NOMO-1 (cell line): ENCODE measurements at regions not wholly inside any gene's neighbourhood (a gene's known extent, or its start where the extent isn't known, plus 50 kb on each side); places are given as distances from the start of the nearest gene placed in this dataset.
A peak's percentile ranks its signal among the peaks of the same experiment; 100 is the strongest.

ENCODE experiments used
- DNase-seq, 2 experiments: peaks; one replicate each; lab custom pipeline; 2025; ENCODE audit not compliant: unreplicated experiment in 2 of 2; lab: John Stamatoyannopoulos, UW

DNA sequence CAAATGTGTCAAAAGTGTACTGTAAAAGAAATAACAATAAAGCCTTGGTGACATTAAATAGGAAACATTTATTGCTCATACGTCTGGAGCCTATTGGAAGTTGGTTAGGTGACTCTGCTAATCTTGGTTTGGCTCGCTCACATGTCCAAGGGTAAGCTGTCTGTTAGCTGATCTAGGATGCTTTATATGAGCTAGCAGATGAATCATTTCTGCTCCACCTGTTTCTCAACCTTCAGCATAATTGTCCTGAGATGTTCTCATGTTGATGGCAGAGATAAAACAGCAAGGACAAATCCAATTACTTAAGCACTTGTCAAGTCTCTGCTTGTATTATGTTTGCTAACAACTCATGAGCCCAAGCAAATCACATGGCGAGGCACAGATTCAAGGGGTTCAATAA lies 56.0 kb upstream of the CD53 start:
- DNase-seq, result no peak

- DNase-seq, result no peak
These were observed 61.4 kb upstream of the CD53 start for GRCh38 chr1:110811529-110811928.

GRCh38 chr1:110800079-110800478 lies 72.9 kb upstream of the CD53 start:
- DNase-seq, result no peak

GRCh38 chr1:110798691-110799256 lies 74.2 kb upstream of the CD53 start:
- DNase-seq, result no peak

DNA sequence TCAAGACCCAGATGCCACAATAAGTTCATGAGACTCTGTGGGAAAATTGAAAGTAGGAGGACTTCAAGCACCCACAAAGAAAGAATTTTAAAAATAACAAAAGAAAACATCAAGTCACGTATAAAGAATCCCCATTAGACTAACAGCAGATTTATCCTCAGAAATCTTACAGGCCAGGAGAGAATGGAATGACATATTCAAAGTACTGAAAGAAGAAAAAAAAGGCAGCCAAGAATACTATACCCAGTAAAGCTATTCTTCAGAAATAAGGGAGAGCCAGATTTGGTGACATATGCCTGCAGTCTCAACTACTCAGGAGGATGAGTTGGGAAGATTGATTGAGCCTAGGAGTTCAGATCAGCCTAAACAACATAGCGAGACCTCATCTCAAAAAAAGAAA lies 84.3 kb upstream of the CD53 start:
- DNase-seq, result no peak

GRCh38 chr1:110787328-110788071 lies 85.4 kb upstream of the CD53 start:
- peak in 1 of 2 experiments; percentile 10 for DNase-seq

DNA sequence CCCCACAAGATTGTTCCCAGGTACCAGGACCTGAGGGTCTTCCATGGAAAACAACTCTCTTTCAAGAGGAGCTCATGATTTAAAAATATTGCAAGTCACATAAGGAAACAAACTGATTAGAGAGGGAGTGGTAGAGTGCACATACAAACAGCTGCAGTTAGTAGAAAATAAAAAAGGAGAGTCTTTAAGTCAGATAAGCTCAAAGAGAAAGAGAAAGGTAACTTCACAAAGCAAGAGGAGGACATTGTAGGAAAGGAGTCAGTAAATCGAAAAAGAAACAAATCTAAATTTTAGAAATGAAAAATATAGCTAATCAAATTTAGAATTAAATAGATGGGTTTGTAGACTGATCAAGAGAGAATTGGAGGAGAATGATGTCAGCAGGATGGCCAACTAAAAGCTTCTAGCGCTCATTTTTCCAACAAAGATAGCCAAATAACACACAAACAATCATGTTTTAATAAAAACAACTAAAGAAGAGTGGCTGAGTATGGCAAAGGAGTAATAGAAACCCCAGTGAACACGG lies 86.1 kb upstream of the CD53 start:
- DNase-seq, result no peak

DNA sequence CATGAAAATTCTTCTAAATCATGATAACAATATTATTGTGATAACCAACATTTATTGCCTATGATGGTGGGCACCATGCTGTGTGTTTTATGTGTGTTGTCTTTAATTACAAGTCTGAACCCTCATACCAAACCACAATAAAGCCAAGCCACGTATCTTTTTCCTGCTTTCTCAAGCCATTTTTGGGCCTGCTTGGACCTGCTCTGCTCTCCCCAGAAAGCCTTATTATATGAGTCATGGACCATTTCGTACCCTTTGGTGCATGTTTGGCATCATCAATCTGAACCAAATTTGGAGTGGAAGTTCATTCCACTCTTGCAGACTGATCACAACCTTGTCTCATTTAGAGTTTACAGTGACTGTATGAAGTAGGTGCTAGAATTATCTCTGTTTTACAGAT lies 87.3 kb upstream of the CD53 start:
- DNase-seq, result no peak

GRCh38 chr1:110785055-110785454 lies 87.9 kb upstream of the CD53 start:
- no peak for DNase-seq

DNA sequence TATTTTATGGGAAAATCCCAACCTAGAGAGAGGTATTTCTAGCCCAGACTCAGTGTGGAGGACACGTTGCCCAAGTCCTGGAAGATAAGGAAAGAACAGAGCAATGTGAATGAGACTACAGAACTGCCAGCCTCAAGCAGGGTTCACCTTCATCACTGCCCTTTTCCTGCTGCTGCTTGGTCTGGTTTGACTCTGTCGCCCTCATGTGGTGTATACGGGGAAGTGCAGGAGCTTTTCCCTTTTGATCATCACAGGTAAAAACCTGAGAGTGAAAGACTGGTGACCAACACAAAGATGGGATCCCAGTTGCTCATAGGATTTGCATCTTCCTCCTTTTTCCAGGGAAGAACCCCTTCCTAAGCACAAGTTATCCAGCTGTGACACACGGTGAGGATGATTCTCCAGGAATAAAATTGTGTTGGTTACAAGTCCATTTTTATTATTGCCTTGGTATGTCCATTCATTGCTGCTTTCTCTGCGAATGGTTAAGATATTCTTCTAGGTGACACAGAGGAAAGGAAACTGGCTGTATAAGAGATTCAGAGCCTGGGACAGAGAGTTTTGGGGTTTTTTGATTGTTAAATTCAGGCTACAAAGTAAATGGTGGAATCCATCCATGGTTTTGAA lies 89.5 kb upstream of the CD53 start:
- peak; percentile 22 to 64 for DNase-seq

GRCh38 chr1:110781525-110781924 lies 91.4 kb upstream of the CD53 start:
- DNase-seq, result no peak

DNA sequence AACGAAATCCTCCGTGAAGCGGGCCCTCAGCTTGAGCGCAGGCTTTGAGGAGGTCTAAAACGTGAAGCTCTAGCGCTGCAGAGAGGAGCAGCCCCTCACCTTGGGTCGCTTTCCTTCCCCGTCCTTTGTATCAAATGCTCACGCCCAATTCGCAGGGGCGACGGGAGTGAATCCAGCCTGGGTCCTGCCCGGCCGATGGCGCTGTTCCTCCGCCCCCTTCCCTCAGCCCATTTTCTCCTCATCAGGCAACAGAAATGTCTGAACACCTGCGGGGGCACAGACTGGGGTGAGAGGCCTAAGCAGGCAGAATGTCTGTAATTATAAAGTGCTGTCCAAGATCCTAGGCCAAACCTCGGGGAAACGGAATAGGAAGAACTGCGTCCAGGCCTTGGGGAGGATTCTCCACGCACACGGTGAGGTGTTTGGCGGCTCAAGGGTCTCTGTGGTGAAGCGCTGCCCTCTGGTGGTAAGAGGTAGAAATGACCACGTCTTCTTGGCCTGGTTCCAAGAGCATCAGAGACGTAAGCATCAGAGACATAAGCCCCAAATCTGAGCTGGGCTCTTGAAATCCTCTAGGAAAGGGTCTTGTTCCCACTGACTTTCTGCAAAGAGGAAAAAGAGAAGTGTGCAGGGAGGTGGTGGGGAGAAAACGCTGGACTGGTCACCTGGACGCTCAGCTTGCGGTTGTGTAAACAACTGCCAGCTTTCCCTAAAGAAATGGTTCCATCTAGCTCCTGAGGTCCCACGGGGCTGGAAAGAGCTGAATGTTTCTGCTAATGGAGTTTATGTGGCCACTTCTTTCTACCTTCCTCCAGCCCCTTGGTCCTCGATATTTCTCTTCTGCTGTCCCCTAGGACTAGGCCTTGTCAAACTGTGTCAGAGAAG lies 92.1 kb upstream of the CD53 start:
- DNase-seq, result peak; percentile 57 to 74

DNA sequence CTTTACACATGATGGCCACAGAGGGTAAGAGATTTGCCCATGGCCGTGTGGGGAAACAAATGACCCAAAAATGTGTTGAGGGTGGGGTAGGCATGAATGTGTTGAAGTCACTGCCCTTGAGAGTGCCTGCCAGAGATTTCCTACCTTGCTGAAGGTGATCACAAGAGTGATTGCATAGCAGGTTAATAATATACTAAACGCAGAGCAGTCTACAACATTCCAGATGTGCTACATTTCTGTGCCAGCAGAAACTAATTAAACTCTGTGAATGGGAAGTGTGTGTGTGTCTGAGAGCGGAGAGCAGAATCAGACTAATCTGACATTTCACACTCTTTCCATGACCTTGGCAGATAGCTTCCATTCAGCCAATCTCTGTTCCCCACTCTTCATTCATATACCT lies 93.3 kb upstream of the CD53 start:
- no peak for DNase-seq

DNA sequence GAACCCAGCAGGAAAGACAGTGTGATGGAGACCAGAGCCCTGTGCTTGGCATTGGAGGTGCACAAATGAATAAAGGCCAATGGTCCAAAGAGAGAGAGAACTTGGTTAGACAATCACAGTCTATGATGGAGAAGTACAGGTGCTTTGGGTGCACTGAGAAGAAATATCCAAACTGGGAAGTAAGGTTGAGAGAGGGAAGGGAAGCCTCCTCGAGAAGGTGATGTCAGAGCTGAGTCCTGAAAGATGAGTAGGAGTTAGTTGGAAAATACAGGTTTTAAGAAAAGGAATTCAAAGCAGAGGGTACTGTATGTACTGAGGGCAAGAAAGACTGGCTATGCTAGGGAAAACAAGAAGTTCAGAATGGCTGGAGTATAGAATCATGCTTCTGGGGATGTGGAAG lies 94.1 kb upstream of the CD53 start:
- no peak for DNase-seq

DNA sequence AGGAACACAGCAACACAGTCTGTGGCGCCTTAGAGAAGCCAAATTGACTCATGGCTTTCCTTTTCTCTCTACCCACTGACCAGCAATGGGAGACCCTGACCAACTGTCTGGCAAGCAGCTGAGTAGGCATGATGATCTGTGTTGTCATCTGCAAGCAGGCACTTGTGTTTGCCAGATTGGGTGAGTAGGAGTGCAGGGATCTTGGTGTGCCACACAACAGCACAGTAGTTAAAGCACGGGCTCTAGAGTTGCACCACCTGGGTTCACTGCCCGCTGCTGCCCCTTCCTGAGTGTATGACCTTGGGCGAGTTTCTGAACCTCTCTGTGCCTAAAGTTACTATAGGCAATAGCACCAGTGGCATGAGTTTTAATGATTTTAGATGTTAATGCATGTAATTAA lies 95.7 kb upstream of the CD53 start:
- no peak for DNase-seq

GRCh38 chr1:110774398-110774797 lies 98.5 kb upstream of the CD53 start:
- no peak for DNase-seq

GRCh38 chr1:110773813-110774212 lies 99.1 kb upstream of the KCNA3 start:
- no peak for DNase-seq

GRCh38 chr1:110771245-110772022 lies 96.7 kb upstream of the KCNA3 start:
- no peak for DNase-seq

- DNase-seq, result no peak
These were observed 96.1 kb upstream of the KCNA3 start for GRCh38 chr1:110770832-110771231.

- peak; percentile 1 to 29 for DNase-seq
These were observed 93.9 kb upstream of the KCNA3 start for GRCh38 chr1:110768605-110769004.
